HCT116 (cell line): ENCODE measurements at regions not wholly inside any gene's neighbourhood (a gene's known extent, or its start where the extent isn't known, plus 50 kb on each side); places are given as distances from the start of the nearest gene placed in this dataset.

Experiments
- ATAC-seq: fragments of 200-7000 bp; cut with Tn5 transposase; 2 replicates; pipeline ENCODE4 v1.9.1; 2020; ENCODE audit warnings: mild to moderate bottlenecking, moderate library complexity
- BruUV-seq: library from RNA; stranded (reverse); fragments of 400-500 nt; replicated peaks from 2 replicates; lab custom pipeline; 2021; lab: Mats Ljungman, UMichigan
- CTCF ChIA-PET: fragments of 300-600 bp; sonication (Branson Sonifier 250); formaldehyde crosslinking; loops from one replicate; lab custom pipeline; 2021; ENCODE audit warnings: antibody characterized with exemption; lab: Charles Lee
- POLR2A ChIA-PET: fragments of 300-600, 350-600 bp; sonication (Branson Sonifier 250); formaldehyde crosslinking; loops from one replicate; lab custom pipeline; 2021; ENCODE audit warnings: antibody characterized with exemption; lab: Charles Lee
- RAD21 ChIA-PET, 2 experiments: fragments of 300-600 bp; sonication (Branson Sonifier 250); formaldehyde crosslinking; loops; one replicate each; lab custom pipeline; 2023; ENCODE audit warnings: low total read pairs in 2 of 2; ENCODE audit not compliant: uncharacterized antibody in 2 of 2, unreplicated experiment in 2 of 2, low non-redundant PET in 1 of 2; lab: Charles Lee
- DNase-seq: peaks from one replicate; pipeline ENCODE4 v3.0.0-alpha.2; 2010; ENCODE audit warnings: low read depth, low spot score
- H2AFZ ChIP-seq: fragments of 200-600 bp; shearing (Covaris generic), sonication (generic); 2 replicates; pipeline ENCODE4 v1.6.1; 2017; ENCODE audit warnings: low read depth, mixed run types, mixed read lengths, antibody characterized with exemption, low read length; ENCODE audit not compliant: poor library complexity, severe bottlenecking
- H3K27ac ChIP-seq: 2 replicates; pipeline ENCODE4 v1.5.1; 2012; ENCODE audit warnings: low read depth, low read length
- H3K27me3 ChIP-seq: fragments of 200-600 bp; sonication (generic); 2 replicates; pipeline ENCODE4 v1.6.1; 2016; ENCODE audit warnings: mixed run types, low read length, mixed read lengths; ENCODE audit not compliant: insufficient read depth
- H3K36me3 ChIP-seq, 2 experiments: fragments of 200-500 bp in 1 of 2; fragments of 200-600 bp in 1 of 2; sonication (Bioruptor generic) in 1 of 2; sonication (generic) in 1 of 2; 2 replicates each; pipeline versions ENCODE4 v1.5.1 to v1.6.1; 2014 to 2016; ENCODE audit warnings: low read length in 2 of 2, inconsistent platforms in 1 of 2, mixed read lengths in 1 of 2, mixed run types in 1 of 2; ENCODE audit not compliant: insufficient read depth in 2 of 2, control insufficient read depth in 1 of 2
- H3K4me1 ChIP-seq, 2 experiments: fragments of 200-600 bp in 1 of 2; sonication (generic) in 1 of 2; 2 replicates each; pipeline versions ENCODE4 v1.5.1 to v1.6.1; 2012 to 2017; ENCODE audit warnings: low read length in 2 of 2, inconsistent platforms in 1 of 2, mild to moderate bottlenecking in 1 of 2, mixed read lengths in 1 of 2, mixed run types in 1 of 2, moderate library complexity in 1 of 2; ENCODE audit not compliant: insufficient read depth in 2 of 2, control insufficient read depth in 1 of 2
- H3K4me2 ChIP-seq: fragments of 200-600 bp; sonication (generic); 2 replicates; pipeline ENCODE4 v1.6.1; 2017; ENCODE audit warnings: mixed run types, low read length, mixed read lengths
- H3K4me3 ChIP-seq, 2 experiments: fragments of 200-600 bp in 1 of 2; sonication (generic) in 1 of 2; replicated peaks in 1 of 2; 2 replicates each; pipeline ENCODE4 v1.5.1; 2011 to 2016; ENCODE audit warnings: low read length in 2 of 2, control low read depth in 1 of 2, low read depth in 1 of 2, mild to moderate bottlenecking in 1 of 2, mixed read lengths in 1 of 2, mixed run types in 1 of 2
- H3K79me2 ChIP-seq: fragments of 200-600 bp; sonication (generic); 2 replicates; pipeline ENCODE4 v1.6.1; 2017; ENCODE audit warnings: mild to moderate bottlenecking, mixed run types, low read length, moderate library complexity, mixed read lengths; ENCODE audit not compliant: insufficient read depth
- H3K9ac ChIP-seq: fragments of 200-600 bp; sonication (generic); 2 replicates; pipeline ENCODE4 v1.6.1; 2016; ENCODE audit warnings: low read length, mixed read lengths
- H3K9me2 ChIP-seq: fragments of 200-600 bp; sonication (generic), shearing (Covaris generic); 2 replicates; pipeline ENCODE4 v1.6.1; 2017; ENCODE audit warnings: mixed run types, mild to moderate bottlenecking, moderate library complexity; ENCODE audit not compliant: insufficient read depth
- H3K9me3 ChIP-seq, 2 experiments: fragments of 200-500 bp in 1 of 2; fragments of 200-600 bp in 1 of 2; sonication (Bioruptor generic) in 1 of 2; sonication (generic) in 1 of 2; 2 replicates each; pipeline ENCODE4 v1.6.1; 2014 to 2017; ENCODE audit warnings: low read length in 2 of 2, mixed read lengths in 2 of 2, inconsistent platforms in 1 of 2, low read depth in 1 of 2, mild to moderate bottlenecking in 1 of 2, mixed run types in 1 of 2, moderate library complexity in 1 of 2; ENCODE audit not compliant: control insufficient read depth in 1 of 2, insufficient read depth in 1 of 2
- H4K20me1 ChIP-seq: fragments of 200-600 bp; sonication (generic), shearing (Covaris generic); 2 replicates; pipeline ENCODE4 v1.6.1; 2017; ENCODE audit warnings: mixed run types, mild to moderate bottlenecking, moderate library complexity; ENCODE audit not compliant: insufficient read depth
- CBX3 ChIP-seq: IDR thresholded peaks from 2 replicates; pipeline ENCODE4 v1.6.1; 2012; ENCODE audit warnings: low read depth
- CEBPB ChIP-seq: IDR thresholded peaks from 2 replicates; pipeline ENCODE4 v1.6.1; 2012; ENCODE audit warnings: low read depth
- CTCF ChIP-seq, 3 experiments: fragments of 200-600 bp in 1 of 3; sonication (generic) in 1 of 3; IDR thresholded peaks in 2 of 3; conservative IDR thresholded peaks in 1 of 3; 2 replicates each; pipeline ENCODE4 v1.5.1; 2012 to 2017; ENCODE audit warnings: low read depth in 2 of 3, low read length in 2 of 3, antibody characterized with exemption in 1 of 3, borderline replicate concordance in 1 of 3, control low read depth in 1 of 3, mild to moderate bottlenecking in 1 of 3, mixed read lengths in 1 of 3, mixed run types in 1 of 3, moderate library complexity in 1 of 3; ENCODE audit not compliant: insufficient read depth in 1 of 3
- EGR1 ChIP-seq: IDR thresholded peaks from 2 replicates; pipeline ENCODE4 v1.6.1; 2012; ENCODE audit warnings: low read depth
- ELF1 ChIP-seq: IDR thresholded peaks from 2 replicates; pipeline ENCODE4 v1.6.1; 2012; ENCODE audit warnings: low read depth, borderline replicate concordance
- EZH2phosphoT487 ChIP-seq: fragments of 200-600 bp; IDR thresholded peaks from 2 replicates; pipeline ENCODE4 v1.6.1; 2018; ENCODE audit warnings: antibody characterized with exemption, borderline replicate concordance
- JUND ChIP-seq: IDR thresholded peaks from 2 replicates; pipeline ENCODE4 v1.6.1; 2012
- MAX ChIP-seq: IDR thresholded peaks from 2 replicates; pipeline ENCODE4 v1.6.1; 2012
- POLR2AphosphoS5 ChIP-seq: IDR thresholded peaks from 2 replicates; pipeline ENCODE4 v1.6.1; 2011; ENCODE audit warnings: mild to moderate bottlenecking, low read depth, low read length, moderate library complexity
- RAD21 ChIP-seq: IDR thresholded peaks from 2 replicates; pipeline ENCODE4 v1.6.1; 2012; ENCODE audit warnings: low read depth, mild to moderate bottlenecking
- SRF ChIP-seq: IDR thresholded peaks from 2 replicates; pipeline ENCODE4 v1.6.1; 2012; ENCODE audit warnings: low read depth
- TCF7L2 ChIP-seq: IDR thresholded peaks from 2 replicates; pipeline ENCODE4 v1.7.0; 2011; ENCODE audit warnings: borderline replicate concordance, inconsistent platforms; ENCODE audit not compliant: insufficient read depth, insufficient read length; ENCODE audit errors: extremely low read depth
- YY1 ChIP-seq: IDR thresholded peaks from 2 replicates; pipeline ENCODE4 v1.6.1; 2011; ENCODE audit warnings: low read length, low read depth, moderate library complexity, mild to moderate bottlenecking; ENCODE audit not compliant: insufficient replicate concordance; ENCODE audit errors: extremely low read depth
- ZFX ChIP-seq: fragments of 450-650 bp; IDR thresholded peaks from 2 replicates; pipeline ENCODE4 v1.6.1; 2017
- intact Hi-C: fragments of 100-400 bp; cut with micrococcal nuclease; formaldehyde crosslinking; loops from 2 replicates; pipeline ENCODE4 v1.10.0; 2022
- TF ChIP-seq, protein P1 (sequence below): IDR thresholded peaks from 2 replicates; pipeline ENCODE4 v1.6.1; 2012

DNA sequence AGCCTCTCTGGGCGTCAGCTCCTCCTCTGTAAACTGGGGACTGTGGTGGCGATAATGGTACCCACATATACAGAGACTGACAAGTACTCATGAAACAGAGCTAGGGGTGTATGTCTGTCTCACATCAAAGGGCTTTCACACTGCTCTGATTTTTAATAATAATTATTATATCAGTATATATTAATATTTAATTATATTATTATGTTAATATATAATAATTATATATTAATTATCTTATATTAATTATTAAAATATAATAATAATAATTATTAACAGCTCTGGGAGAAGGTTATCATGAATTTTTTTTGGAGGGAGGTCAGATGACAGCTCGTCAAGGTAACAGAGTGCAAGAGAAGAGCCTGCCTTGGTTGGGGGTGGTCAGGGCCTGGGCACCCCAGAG, 173.6 kb downstream of the NRN1 start:
- DNase-seq: no peak
- Histone ChIP-seq H2AFZ (no peak overlapping the region), H3K27ac (no peak overlapping the region), H3K4me2 (no peak overlapping the region)
- ChIA-PET RAD21 (no interaction called here), CTCF (no interaction called here)
- TF ChIP-seq YY1 (no peak), SRF (no peak), JUND (no peak), CTCF (IDR thresholded peaks at IDR 0.05 in 2 of 3, conservative IDR thresholded peaks at IDR 0.05 in 1 of 3; ENCODE audit: borderline replicate concordance in 1 of 3, insufficient read depth in 1 of 3, low read depth in 2 of 3, low read length in 2 of 3) (no peak)
- TF ChIP-seq, all 23 proteins: peak for 0
- H3K4me1 ChIP-seq: no peaks in the 10 kb centered on the region
- BruUV-seq: no TSS peak
- POLR2A ChIA-PET: no interaction called here
- intact Hi-C loops: no loop called here
- no peaks in the 10 kb centered on the region for H3K79me2 ChIP-seq
- no peaks in the 10 kb centered on the region for H4K20me1 ChIP-seq
- ATAC-seq: no peak
- no peak overlapping the region for H3K9ac ChIP-seq
- H3K4me3 ChIP-seq: no peak overlapping the region
- no peaks in the 10 kb centered on the region for H3K27me3 ChIP-seq
- H3K36me3 ChIP-seq: no peaks in the 10 kb centered on the region
- H3K9me2 ChIP-seq: no peaks in the 10 kb centered on the region
- H3K9me3 ChIP-seq: no peaks in the 10 kb centered on the region

DNA sequence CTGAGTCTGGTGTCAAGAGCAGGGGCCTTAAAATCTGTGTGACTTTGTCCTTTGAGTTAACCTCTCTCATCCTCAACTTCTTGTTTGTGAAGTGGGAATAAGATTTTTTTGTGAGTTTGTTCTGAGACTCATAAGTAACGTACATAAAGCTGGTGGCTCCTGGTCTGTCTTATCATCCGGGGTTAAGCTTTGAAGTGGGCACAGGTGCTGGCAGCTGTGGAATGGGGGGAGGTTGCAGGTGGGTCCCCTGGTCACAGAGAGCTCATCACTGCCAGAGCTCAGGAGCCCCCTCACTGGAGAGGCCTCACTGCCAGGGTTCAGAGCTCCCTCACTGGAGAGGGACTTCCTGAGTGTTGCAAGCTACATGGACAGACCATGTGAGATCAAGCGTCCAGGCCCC, 174.1 kb downstream of the NRN1 start:
- H3K4me3 ChIP-seq: no peak overlapping the region
- BruUV-seq: no TSS peak
- H3K4me2 ChIP-seq: no peak overlapping the region
- ChIA-PET CTCF (no interaction called here), POLR2A (no interaction called here), RAD21 (no interaction called here)
- H3K27ac ChIP-seq: no peak overlapping the region
- H3K36me3 ChIP-seq: no peaks in the 10 kb centered on the region
- H4K20me1 ChIP-seq: no peaks in the 10 kb centered on the region
- no peak overlapping the region for H3K9ac ChIP-seq
- intact Hi-C loops: no loop called here
- H2AFZ ChIP-seq: no peak overlapping the region
- H3K79me2 ChIP-seq: no peaks in the 10 kb centered on the region
- no peak for DNase-seq
- no peaks in the 10 kb centered on the region for H3K9me3 ChIP-seq
- no peaks in the 10 kb centered on the region for H3K4me1 ChIP-seq
- H3K27me3 ChIP-seq: no peaks in the 10 kb centered on the region
- ATAC-seq: no peak
- no peaks in the 10 kb centered on the region for H3K9me2 ChIP-seq
- TF ChIP-seq ZFX (no peak), POLR2AphosphoS5 (no peak), TCF7L2 (no peak), MAX (no peak), EGR1 (no peak), CEBPB (no peak), CTCF (IDR thresholded peaks at IDR 0.05 in 2 of 3, conservative IDR thresholded peaks at IDR 0.05 in 1 of 3; ENCODE audit: borderline replicate concordance in 1 of 3, insufficient read depth in 1 of 3, low read depth in 2 of 3, low read length in 2 of 3) (no peak), JUND (no peak), RAD21 (no peak), SRF (no peak), EZH2phosphoT487 (no peak), YY1 (no peak), ELF1 (no peak), CBX3 (no peak)
- TF ChIP-seq, protein P1, sequence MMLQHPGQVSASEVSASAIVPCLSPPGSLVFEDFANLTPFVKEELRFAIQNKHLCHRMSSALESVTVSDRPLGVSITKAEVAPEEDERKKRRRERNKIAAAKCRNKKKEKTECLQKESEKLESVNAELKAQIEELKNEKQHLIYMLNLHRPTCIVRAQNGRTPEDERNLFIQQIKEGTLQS: no peak
